ENCODE measurements at regions not wholly inside any gene's neighbourhood (a gene's known extent, or its start where the extent isn't known, plus 50 kb on each side); places are given as distances from the start of the nearest gene placed in this dataset.

DNA sequence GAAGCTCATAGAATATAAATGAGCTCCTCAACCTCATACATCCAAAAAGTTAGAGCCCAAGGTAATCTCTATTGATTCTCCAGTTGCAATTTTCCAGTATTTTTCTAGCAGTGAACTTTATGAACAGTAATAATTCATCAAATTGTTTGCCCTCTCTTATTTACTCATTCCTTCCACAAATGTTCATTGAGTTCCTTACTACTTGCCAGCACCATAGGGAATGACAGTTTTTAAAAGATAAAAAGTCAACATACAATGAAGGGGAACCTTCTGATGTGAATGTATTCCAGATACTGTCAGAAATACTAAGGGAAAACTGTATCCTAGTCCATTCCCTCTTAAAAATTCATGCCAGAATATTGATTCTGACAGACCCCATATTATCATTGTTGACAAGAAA is 277.0 kb upstream of the C1orf87 start:
- Histone ChIP-seq H2BK120ac (ENCODE audit: low read depth, low read length) (no peak overlapping the region), H4K8ac (ENCODE audit: low read length) (no peak overlapping the region), H2BK5ac (ENCODE audit: low read depth, low read length, poor library complexity, severe bottlenecking) (no peak overlapping the region), H3K9me3 (ENCODE audit: control insufficient read depth, low read length) (no peaks in the 10 kb centered on the region), H2BK15ac (ENCODE audit: low read depth, poor library complexity, severe bottlenecking) (no peak overlapping the region), H3K4me3 (ENCODE audit: insufficient read depth in 1 of 2, low read depth in 1 of 2, low read length in 2 of 2) (no peak overlapping the region), H3K9ac (ENCODE audit: low read length) (no peak overlapping the region), H3K4me2 (ENCODE audit: low read length, poor library complexity, severe bottlenecking) (no peak overlapping the region), H3K4me1 (ENCODE audit: control insufficient read depth, insufficient read depth, low read depth, low read length) (no peaks in the 10 kb centered on the region), H3K23ac (ENCODE audit: low read length in 2 of 2) (no peak overlapping the region), H3K36me3 (ENCODE audit: control insufficient read depth in 1 of 2, insufficient read depth in 2 of 2, low read depth in 1 of 2, low read length in 2 of 2) (no peaks in the 10 kb centered on the region), H2AK5ac (ENCODE audit: low read length, severe bottlenecking) (no peak overlapping the region), H3K79me1 (replicated peaks; ENCODE audit: low read length, poor library complexity, severe bottlenecking) (no peaks in the 10 kb centered on the region), H4K91ac (ENCODE audit: low read length) (no peak overlapping the region), H3K14ac (ENCODE audit: low read length in 2 of 2) (no peak overlapping the region), H3K27ac (ENCODE audit: low read length, poor library complexity, severe bottlenecking) (no peak overlapping the region), H3K18ac (ENCODE audit: low read depth in 1 of 2, low read length in 2 of 2) (no peak overlapping the region), H3K27me3 (ENCODE audit: control insufficient read depth in 1 of 2, insufficient read depth in 1 of 2, low read length in 2 of 2) (no peaks in the 10 kb centered on the region), H3K4ac (ENCODE audit: low read depth in 1 of 2, low read length in 2 of 2) (no peak overlapping the region), H2AFZ (ENCODE audit: low read depth, low read length) (no peak overlapping the region), H2BK12ac (ENCODE audit: low read length in 2 of 2) (no peak overlapping the region)
- no peak for DNase-seq

DNA sequence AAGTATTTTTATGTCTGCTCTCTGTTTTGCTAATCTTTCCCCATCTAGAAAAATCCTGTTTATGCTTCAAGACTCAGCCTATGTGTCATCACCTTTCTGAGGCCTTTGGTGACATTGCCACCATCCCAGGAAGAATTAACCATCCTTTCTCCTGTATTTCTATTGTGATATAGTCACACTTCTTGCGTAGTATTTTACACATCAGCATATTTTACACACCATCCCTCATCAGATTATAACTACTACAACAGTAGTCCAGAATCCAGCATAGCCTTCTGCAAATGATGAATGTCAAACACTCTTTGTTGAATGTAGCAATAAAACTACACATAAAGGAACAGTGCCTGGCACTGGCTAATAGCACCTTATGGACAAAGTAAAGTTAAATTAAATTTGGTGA is 275.3 kb upstream of the C1orf87 start:
- Histone ChIP-seq H4K91ac (ENCODE audit: low read length) (no peak overlapping the region), H3K27ac (ENCODE audit: low read length, poor library complexity, severe bottlenecking) (no peak overlapping the region), H3K4ac (ENCODE audit: low read depth in 1 of 2, low read length in 2 of 2) (no peak overlapping the region), H3K23ac (ENCODE audit: low read length in 2 of 2) (no peak overlapping the region), H3K4me3 (ENCODE audit: insufficient read depth in 1 of 2, low read depth in 1 of 2, low read length in 2 of 2) (no peak overlapping the region), H2AK5ac (ENCODE audit: low read length, severe bottlenecking) (no peak overlapping the region), H3K4me1 (ENCODE audit: control insufficient read depth, insufficient read depth, low read depth, low read length) (no peaks in the 10 kb centered on the region), H3K18ac (ENCODE audit: low read depth in 1 of 2, low read length in 2 of 2) (no peak overlapping the region), H2BK120ac (ENCODE audit: low read depth, low read length) (no peak overlapping the region), H3K9me3 (ENCODE audit: control insufficient read depth, low read length) (no peaks in the 10 kb centered on the region), H3K36me3 (ENCODE audit: control insufficient read depth in 1 of 2, insufficient read depth in 2 of 2, low read depth in 1 of 2, low read length in 2 of 2) (no peaks in the 10 kb centered on the region), H3K9ac (ENCODE audit: low read length) (no peak overlapping the region), H2BK12ac (ENCODE audit: low read length in 2 of 2) (no peak overlapping the region), H2AFZ (ENCODE audit: low read depth, low read length) (no peak overlapping the region), H3K14ac (ENCODE audit: low read length in 2 of 2) (no peak overlapping the region), H2BK15ac (ENCODE audit: low read depth, poor library complexity, severe bottlenecking) (no peak overlapping the region), H4K8ac (ENCODE audit: low read length) (no peak overlapping the region), H3K4me2 (ENCODE audit: low read length, poor library complexity, severe bottlenecking) (no peak overlapping the region), H2BK5ac (ENCODE audit: low read depth, low read length, poor library complexity, severe bottlenecking) (no peak overlapping the region), H3K27me3 (ENCODE audit: control insufficient read depth in 1 of 2, insufficient read depth in 1 of 2, low read length in 2 of 2) (no peaks in the 10 kb centered on the region), H3K79me1 (replicated peaks; ENCODE audit: low read length, poor library complexity, severe bottlenecking) (no peaks in the 10 kb centered on the region)
- 56% methylated on average over 1 of the region's 1 CpG for WGBS
- no peak for DNase-seq

DNA sequence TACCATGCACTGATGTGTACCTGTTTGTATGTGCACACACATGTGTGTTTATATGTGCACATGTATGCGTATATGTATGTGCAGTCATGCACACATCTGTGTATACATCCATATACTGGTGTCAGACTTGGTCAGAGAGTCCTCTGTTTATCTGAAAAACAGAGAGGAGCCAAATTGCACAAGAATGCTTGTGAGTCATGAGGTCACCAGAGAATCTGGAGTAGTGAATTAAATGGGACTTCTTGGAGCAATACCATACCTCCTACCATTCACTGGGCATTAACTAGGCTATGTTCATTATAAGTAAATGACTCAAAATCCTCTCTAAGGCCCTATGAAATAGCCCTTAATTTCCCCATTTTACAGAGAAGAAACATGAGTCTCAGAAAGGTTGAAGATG is 272.1 kb upstream of the C1orf87 start:
- no peaks in the 10 kb centered on the region for H3K36me3 ChIP-seq (ENCODE audit: control insufficient read depth in 1 of 2, insufficient read depth in 2 of 2, low read depth in 1 of 2, low read length in 2 of 2)
- H3K27me3 ChIP-seq (ENCODE audit: control insufficient read depth in 1 of 2, insufficient read depth in 1 of 2, low read length in 2 of 2) = no peaks in the 10 kb centered on the region
- H2AFZ ChIP-seq (ENCODE audit: low read depth, low read length) = no peak overlapping the region
- H4K8ac ChIP-seq (ENCODE audit: low read length) = no peak overlapping the region
- H2AK5ac ChIP-seq (ENCODE audit: low read length, severe bottlenecking) = no peak overlapping the region
- no peak overlapping the region for H3K4me2 ChIP-seq (ENCODE audit: low read length, poor library complexity, severe bottlenecking)
- no peak overlapping the region for H3K18ac ChIP-seq (ENCODE audit: low read depth in 1 of 2, low read length in 2 of 2)
- no peaks in the 10 kb centered on the region for H3K4me1 ChIP-seq (ENCODE audit: control insufficient read depth, insufficient read depth, low read depth, low read length)
- WGBS = 90% methylated on average over 1 of the region's 1 CpG
- DNase-seq = no peak
- no peak overlapping the region for H2BK12ac ChIP-seq (ENCODE audit: low read length in 2 of 2)
- no peaks in the 10 kb centered on the region for H3K9me3 ChIP-seq (ENCODE audit: control insufficient read depth, low read length)
- no peak overlapping the region for H3K9ac ChIP-seq (ENCODE audit: low read length)
- H2BK5ac ChIP-seq (ENCODE audit: low read depth, low read length, poor library complexity, severe bottlenecking) = no peak overlapping the region
- no peak overlapping the region for H3K14ac ChIP-seq (ENCODE audit: low read length in 2 of 2)
- no peaks in the 10 kb centered on the region for H3K79me1 ChIP-seq (replicated peaks; ENCODE audit: low read length, poor library complexity, severe bottlenecking)
- H3K4ac ChIP-seq (ENCODE audit: low read depth in 1 of 2, low read length in 2 of 2) = no peak overlapping the region
- no peak overlapping the region for H3K23ac ChIP-seq (ENCODE audit: low read length in 2 of 2)
- no peak overlapping the region for H3K4me3 ChIP-seq (ENCODE audit: insufficient read depth in 1 of 2, low read depth in 1 of 2, low read length in 2 of 2)
- H3K27ac ChIP-seq (ENCODE audit: low read length, poor library complexity, severe bottlenecking) = no peak overlapping the region
- H4K91ac ChIP-seq (ENCODE audit: low read length) = no peak overlapping the region
- H2BK120ac ChIP-seq (ENCODE audit: low read depth, low read length) = no peak overlapping the region
- H2BK15ac ChIP-seq (ENCODE audit: low read depth, poor library complexity, severe bottlenecking) = no peak overlapping the region

DNA sequence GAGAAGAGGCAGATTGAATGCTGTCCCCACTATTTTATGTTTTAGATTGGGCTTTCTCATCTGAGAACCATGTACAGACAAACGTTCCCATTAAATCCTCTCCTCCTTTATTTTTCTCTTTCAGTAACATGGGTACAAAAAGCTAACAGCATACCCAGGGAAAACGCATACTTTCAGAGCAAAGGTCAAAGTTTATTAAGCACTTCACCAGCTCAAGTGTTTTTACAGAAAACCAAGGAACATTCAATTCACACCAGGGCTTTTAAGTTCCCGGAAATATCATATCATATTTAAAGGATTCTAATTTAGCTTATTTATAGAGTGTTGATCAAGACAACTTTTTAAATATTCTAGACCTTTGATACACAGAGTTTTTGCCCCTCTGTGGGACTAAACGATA is 271.5 kb upstream of the C1orf87 start:
- H3K23ac ChIP-seq (ENCODE audit: low read length in 2 of 2) = no peak overlapping the region
- H4K8ac ChIP-seq (ENCODE audit: low read length) = no peak overlapping the region
- no peak overlapping the region for H2BK120ac ChIP-seq (ENCODE audit: low read depth, low read length)
- 17% methylated on average over 2 of the region's 4 CpGs for WGBS
- H2BK12ac ChIP-seq (ENCODE audit: low read length in 2 of 2) = no peak overlapping the region
- no peak overlapping the region for H2AK5ac ChIP-seq (ENCODE audit: low read length, severe bottlenecking)
- no peaks in the 10 kb centered on the region for H3K4me1 ChIP-seq (ENCODE audit: control insufficient read depth, insufficient read depth, low read depth, low read length)
- DNase-seq = no peak
- H3K79me1 ChIP-seq (replicated peaks; ENCODE audit: low read length, poor library complexity, severe bottlenecking) = no peaks in the 10 kb centered on the region
- H3K4me3 ChIP-seq (ENCODE audit: insufficient read depth in 1 of 2, low read depth in 1 of 2, low read length in 2 of 2) = no peak overlapping the region
- H3K4ac ChIP-seq (ENCODE audit: low read depth in 1 of 2, low read length in 2 of 2) = no peak overlapping the region
- H3K14ac ChIP-seq (ENCODE audit: low read length in 2 of 2) = no peak overlapping the region
- no peaks in the 10 kb centered on the region for H3K9me3 ChIP-seq (ENCODE audit: control insufficient read depth, low read length)
- H3K9ac ChIP-seq (ENCODE audit: low read length) = no peak overlapping the region
- H2BK15ac ChIP-seq (ENCODE audit: low read depth, poor library complexity, severe bottlenecking) = no peak overlapping the region
- H3K27me3 ChIP-seq (ENCODE audit: control insufficient read depth in 1 of 2, insufficient read depth in 1 of 2, low read length in 2 of 2) = no peaks in the 10 kb centered on the region
- no peak overlapping the region for H3K27ac ChIP-seq (ENCODE audit: low read length, poor library complexity, severe bottlenecking)
- no peak overlapping the region for H4K91ac ChIP-seq (ENCODE audit: low read length)
- H2AFZ ChIP-seq (ENCODE audit: low read depth, low read length) = no peak overlapping the region
- no peak overlapping the region for H3K4me2 ChIP-seq (ENCODE audit: low read length, poor library complexity, severe bottlenecking)
- H3K36me3 ChIP-seq (ENCODE audit: control insufficient read depth in 1 of 2, insufficient read depth in 2 of 2, low read depth in 1 of 2, low read length in 2 of 2) = no peaks in the 10 kb centered on the region
- no peak overlapping the region for H3K18ac ChIP-seq (ENCODE audit: low read depth in 1 of 2, low read length in 2 of 2)
- no peak overlapping the region for H2BK5ac ChIP-seq (ENCODE audit: low read depth, low read length, poor library complexity, severe bottlenecking)
